ENCODE measurements at regions not wholly inside any gene's neighbourhood (a gene's known extent, or its start where the extent isn't known, plus 50 kb on each side); places are given as distances from the start of the nearest gene placed in this dataset.
"Not testable (repeated sequence)": the region's sequence is repeated elsewhere in the genome, so short reads cannot be mapped to it uniquely, and the experiment has no call there.

DNA sequence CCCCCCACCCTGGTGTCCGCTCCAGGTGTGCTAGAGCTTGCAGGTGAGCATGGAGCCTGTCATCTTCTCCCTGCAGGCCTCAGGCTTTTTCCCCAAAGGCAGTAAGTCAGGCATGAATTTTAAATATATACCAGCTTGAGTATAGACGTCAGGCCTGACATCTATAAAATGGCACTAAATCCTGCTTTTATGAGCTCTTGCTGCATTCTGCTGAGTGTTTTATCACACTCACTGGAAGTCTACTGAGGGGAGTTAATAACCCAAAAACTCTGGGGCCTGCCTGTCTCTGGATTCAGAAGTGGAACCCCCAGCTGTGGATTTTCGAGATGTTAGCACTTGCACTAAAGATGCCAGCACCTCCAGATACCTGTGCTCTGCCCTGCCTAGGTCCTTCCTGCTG is 133.4 kb upstream of the TOP1 start:
- no peak for DNase-seq

DNA sequence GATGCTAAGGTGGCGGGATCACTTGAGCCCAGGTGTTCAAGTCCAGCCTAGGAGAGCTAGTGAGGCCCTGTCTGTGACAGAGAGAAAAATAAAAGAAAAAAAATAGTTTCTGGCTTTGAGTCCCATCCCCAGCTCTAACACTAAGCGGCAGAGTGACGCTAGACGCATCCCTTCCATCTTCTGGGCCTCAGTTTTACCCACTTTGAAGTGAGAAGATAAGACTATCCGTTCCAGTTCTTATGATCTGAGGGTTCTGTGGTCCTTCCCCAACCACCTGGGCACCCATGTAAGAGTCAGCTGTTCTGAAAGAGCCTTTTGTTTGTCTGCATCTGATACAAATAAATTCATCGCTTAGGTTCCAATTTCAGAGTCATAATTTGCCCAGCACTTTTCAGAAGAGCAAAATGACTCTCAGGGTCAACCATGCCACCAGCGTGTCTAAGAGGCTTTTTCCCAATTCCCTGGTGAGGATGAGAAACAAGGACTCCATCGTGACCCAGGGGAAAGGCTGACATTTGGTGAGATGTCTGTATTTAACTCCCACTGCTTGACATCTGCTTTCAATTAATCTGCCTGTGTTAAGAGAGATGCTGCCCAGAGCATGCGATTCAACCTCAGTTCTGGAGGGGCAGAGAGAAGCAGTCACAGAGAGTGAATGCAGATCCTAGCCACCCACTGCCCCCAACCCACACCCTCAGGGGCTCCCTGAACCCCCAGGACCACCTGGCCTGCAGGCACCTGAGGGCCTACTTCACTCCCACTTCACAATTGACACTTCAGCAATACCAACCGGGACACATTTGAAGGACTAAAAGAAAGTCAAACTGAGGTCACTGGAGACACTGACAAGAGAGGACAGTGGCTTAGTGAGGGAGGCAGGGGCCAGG is 131.6 kb upstream of the TOP1 start:
- DNase-seq, result peak; percentile 48

DNA sequence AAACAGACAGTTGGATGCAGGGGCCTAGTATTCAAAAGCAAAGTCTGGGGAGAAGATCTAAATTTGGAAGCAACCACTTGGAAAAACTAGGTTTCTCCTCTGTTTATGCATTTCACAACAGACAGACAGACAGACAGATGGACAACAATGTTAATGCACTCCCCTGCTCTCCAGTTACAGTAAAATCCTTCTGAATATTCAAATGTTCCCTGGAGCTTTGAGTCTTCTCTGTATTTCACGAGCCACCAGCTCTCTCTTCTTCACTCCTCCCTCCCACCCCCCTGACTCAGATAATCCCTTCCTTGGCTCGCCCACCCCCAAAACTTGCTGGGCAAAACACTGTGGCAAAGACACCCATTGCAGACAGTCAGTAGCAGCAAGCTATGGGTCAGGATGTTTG is 129.3 kb upstream of the TOP1 start:
- DNase-seq, result no peak

DNA sequence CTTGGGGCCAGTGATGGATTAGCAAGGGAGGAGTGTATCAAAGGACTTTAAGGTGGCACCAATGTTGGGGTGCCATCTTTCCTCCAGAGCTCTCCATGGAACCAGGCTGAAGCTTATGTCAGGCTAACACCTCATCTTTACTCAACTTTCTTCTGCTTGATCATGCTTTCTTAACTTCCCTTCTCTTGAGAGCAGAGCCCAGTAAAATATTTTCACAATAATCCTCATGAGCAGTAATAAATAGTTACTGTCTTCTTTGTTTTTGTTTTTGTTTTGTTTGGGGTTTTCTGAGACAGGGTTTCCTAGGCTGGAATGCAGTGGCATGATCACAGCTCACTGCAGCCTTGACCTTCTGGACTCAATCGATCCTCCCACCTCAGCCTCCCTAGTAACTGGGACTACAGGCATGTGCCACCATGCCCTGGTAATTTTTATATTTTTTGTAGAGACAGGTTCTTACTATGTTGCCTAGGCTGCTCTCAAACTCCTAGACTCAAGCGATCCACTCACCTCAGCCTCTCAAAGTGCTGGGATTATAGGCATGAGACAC is 127.9 kb upstream of the TOP1 start:
- no peak for DNase-seq

DNA sequence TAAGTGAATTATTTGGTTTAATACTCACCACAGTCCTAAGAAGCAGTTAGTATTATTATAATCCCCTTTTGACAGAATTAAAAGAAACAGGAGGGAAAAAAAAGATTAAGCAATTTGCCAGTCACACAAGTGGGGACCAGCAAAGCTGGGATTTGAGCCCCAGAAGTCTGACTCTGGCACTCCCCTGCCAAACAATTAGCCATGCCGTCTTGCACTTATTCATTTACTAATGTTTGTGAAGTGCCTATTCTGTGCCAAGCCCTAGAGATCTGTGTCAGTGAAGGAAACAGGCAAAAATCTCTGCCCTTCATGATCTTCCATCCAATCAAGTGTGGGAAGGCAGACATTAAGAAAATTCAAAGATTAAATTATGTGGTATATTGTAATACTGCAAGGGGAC is 126.0 kb upstream of the TOP1 start:
- no peak for DNase-seq

DNA sequence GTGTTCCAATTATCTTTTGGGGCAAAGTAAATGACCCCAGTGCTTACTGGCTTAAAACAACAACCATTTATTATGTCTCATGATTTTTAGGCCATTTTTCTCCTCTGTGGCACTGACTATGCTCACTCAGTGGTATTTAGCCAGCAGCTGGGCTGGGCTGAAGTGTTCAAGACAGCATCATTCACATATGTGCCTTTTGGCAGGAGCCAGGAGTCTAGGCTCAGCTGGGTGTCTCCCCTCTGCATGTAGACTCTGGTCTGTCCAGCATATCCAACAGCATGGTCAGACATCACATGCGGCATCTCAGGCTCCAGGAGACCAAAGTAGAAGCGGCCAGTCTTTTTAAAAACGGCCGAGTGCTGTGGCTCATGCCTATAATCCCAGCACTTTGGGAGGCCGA is 120.3 kb upstream of the TOP1 start:
- DNase-seq, result no peak

DNA sequence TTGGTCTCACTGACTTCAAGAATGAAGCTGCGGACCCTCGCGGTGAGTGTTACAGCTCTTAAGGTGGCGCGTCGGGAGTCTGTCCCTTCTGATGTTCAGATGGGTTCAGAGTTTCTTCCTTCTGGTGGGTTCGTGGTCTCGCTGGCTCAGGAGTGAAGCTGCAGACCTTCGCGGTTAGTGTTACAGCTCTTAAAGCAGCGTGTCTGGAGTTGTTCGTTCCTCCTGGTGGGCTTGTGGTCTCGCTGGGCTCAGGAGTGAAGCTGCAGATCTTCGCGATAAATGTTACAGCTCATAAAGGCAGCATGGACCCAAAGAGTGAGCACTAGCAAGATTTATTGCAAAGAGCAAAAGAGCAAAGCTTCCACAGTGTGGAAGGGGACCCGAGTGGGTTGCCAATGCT is 119.1 kb upstream of the TOP1 start:
- DNase-seq, result not testable (repeated sequence)

DNA sequence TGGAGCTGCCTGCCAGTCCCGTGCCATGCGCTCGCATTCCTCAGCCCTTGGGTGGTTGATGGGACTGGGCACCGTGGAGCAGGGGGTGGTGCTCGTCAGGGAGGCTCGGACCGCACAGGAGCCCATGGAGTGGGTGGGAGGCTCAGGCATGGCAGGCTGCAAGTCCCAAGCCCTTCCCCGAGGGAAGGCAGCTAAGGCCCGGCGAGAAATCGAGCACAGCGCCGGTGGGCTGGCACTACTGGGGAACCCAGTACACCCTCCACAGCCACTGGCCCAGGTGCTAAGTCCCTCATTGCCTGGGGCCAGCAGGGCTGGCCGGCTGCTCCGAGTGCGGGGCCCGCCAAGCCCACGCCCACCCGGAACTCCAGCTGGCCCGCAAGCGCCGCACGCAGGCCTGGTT is 118.2 kb upstream of the TOP1 start:
- not testable (repeated sequence) for DNase-seq

DNA sequence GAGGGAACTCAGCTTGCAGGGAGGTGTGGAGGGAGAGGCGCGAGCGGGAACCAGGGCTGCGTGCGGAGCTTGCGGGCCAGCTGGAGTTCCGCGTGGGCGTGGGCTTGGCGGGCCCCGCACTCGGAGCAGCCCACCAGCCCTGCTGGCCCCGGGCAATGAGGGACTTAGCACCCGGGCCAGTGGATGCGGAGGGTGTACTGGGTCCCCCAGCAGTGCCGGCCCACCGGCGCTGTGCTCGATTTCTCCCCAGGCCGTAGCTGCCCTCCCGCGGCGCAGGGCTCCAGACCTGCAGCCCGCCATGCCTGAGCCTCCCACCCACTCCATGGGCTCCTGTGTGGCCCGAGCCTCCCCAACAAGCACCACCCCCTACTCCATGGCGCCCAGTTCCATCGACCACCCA is 117.5 kb upstream of the TOP1 start:
- DNase-seq, result not testable (repeated sequence)

DNA sequence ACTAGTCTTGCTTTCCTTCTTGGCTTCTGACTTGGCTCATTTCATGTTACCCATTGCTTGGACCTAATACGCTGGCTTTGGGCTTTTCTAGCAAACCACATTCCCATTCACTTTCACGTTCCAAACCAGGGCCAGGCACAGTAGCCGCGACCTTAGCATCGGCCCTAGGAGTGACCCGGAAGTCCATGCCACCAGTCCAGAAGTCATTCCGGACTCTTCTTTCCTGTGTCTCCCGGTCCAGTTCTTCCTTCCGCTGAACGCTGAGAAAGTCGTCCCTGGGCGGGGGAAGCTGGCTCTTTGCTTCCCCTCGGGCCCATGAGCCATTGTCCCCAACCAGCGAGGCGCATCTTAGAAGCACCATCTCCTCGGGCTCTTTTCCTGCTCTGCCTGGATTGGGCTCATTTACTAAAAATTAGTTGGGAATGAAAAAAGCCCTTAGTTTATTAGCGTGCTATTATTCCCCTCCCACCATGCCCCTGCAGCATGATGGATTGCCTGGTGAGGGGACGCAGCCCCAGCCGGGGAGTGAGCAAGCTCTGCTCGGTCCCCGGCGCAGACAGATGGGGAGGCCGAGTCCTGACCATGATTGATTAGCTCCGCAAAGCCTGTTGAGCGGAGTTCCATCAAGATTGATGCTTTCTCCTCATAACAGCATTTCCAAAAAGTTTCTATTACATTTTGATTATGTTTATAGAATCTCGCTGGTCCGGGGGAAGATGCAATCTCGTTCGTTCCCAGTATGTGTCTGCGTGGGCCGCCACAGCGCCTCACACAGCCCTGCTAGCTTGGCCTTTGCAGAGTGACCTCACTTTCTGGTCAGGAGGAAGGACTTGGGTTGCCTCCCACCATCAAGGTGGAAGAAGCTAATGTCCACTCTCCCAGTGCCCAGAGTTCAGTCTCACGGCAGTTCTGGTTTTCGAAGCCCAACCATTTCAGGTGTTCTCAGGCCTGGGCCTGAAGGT is 115.1 kb upstream of the TOP1 start:
- no peak for DNase-seq

DNA sequence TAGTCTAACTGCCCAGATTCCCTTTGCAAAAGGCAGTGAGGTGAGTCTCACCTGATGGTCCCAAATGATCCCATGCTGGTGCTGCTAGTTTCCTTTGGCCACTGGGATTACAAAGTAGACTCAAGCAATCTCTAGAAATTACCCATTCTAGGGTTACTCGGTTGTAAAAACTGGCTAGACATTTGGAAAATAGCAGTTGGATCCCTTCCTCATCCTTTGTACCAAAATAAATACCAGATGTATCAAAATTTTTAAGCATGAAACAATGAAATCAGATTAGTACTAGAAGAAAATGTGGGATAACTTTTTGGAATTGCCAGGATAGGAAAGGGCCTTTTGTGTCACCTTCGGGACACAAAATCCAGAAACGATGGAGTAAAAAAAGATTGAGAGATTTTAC is 112.9 kb upstream of the TOP1 start:
- no peak for DNase-seq

DNA sequence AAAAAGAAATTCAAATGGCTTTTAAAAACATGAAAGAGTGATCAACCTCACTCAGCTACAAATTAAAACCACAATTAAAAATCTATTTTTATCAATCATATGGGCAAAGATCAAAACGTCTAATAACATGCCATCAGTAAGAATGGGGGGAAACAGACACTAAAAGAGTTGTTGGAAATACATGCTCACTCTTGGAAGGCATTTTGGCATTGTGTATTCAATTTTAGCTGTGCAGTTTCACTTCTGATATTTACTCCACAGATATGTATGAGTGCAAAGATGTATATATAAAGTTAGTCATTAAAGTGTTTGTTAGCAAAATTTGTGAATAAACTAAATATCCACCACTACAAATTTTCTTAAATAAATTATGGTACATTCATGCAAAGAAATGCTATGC is 112.3 kb upstream of the TOP1 start:
- no peak for DNase-seq

DNA sequence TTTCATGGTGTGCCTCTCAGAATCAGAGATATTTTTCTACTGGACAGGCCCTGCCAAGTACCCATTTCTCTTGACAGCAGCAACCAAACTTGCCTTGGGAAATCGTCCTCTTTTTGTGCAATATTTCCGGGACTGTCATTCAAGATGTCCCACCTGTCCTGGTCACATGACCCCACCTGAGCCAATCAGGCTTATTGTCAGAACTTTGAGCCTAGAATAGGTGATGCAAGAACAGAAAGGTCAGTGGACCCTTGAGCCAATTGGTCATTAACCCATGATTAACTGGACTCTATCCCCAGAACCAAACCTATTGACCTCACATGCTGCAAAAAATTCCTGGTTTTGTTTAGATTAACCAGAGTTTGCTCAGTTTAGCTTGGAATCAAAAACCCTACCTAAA is 108.3 kb upstream of the TOP1 start:
- no peak for DNase-seq

DNA sequence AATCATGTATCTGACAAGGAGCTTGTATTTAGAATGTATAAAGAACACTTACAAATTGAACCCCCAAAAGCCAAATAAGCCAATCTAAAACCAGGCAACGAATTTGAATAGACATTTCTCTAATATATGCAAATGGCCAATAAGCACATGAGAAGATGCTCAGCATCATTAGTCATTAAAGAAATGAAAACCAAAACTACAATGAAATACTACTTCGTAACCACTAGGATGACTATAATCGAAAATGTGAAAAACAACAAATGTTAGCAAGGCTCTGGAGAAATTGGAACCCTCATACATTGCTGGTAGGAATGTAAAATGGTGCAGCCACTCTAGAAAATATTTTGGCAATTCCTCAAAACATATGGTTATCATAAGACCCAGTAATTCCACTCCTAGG is 105.8 kb upstream of the TOP1 start:
- DNase-seq, result no peak

DNA sequence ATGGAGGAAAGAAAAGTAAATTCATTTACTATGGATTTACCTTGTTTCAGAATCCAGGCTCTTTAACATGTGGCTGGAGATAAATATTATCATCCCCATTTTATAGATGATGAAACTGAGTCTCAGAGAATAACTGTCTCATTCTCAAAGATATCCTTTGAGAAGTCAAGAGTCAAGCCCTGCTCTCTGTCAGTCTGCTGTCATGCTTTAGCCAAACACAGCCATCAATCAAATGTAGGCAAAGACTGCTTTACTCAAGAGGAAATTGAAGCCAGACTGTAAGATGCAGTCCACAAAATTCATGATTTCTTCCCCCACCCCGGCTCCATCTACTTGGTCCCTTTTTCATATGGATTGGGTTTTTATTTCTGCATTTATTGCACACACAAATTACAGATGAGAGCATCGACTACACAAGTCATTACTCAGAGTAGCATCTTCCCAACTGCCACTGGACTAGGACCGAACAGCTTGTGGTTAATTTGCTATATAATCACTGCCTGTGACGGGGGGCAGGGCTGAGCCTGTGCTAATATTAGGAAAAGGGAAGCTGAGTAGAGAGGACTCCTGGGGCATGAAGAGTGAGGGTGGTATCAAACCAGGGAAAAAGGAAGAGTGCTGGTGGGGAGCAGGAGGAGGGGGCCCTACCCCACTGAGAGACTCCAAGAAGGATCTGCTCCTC is 102.7 kb upstream of the TOP1 start:
- no peak for DNase-seq

DNA sequence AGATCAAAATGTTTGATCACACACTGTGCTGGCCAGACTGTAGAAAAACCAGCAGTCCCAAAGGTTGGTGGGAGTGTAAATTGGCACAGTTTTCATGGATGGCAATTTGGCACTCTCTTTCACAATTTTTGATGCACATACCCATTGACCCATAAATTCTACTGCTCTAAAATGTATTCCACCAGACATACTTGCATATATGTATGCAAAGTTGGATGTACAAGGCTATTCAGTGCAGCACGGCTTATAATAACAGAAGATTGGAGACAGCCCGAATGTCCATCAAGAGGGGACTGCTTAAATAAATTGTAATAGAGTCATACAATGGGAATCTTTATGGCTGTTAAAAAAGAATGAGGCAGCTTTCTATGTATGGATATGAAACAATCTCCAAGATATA is 101.7 kb upstream of the TOP1 start:
- no peak for DNase-seq

DNA sequence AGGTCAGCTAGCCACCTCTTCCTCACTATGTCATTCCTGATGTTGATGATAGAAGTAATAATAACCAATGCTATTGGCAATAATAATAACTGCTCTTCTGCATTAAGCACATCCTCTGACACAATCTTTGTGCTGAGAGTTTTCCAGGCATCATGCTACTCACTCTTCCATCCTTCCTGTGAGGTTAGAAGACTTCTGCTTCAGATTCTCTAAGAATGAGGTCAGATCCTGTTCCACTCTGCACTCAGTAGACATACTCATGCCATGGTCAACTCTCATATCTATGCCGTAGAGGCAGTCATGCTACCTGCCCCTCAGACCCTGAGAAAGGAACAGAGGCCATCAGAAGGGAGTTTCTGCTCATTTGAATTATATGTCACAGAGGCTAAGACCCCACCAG is 98.1 kb upstream of the TOP1 start:
- no peak for DNase-seq

DNA sequence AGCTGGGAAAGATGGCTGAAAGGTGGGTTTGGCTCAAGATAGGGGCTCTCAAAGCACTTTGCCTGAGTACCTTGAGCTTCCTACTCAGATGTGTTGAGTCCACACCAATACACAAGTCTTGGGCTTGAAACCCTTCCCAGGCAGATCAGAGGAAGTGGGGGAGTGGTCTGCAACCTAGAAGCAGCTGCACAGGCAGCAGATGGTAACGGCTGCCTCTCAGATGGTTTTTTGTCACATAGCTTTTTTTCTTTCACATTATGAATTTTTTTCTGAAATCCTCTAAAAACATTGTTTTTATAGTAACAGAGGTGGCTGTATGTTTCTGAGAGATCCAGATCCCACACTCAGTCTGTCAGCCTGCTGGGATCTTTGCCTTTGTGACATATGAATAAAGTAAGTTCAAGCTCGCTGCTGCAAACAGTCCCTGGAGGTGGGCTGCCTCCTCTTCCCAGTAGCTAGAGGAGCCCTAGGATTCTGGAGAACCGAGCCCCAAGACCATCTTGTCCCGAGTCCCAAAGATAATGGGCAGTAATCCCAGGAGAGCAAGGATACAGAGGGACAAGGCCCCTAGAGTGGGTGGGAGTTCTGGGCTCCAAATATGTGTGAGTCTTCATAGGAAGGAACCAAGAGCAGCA is 97.1 kb upstream of the TOP1 start:
- DNase-seq, result no peak

DNA sequence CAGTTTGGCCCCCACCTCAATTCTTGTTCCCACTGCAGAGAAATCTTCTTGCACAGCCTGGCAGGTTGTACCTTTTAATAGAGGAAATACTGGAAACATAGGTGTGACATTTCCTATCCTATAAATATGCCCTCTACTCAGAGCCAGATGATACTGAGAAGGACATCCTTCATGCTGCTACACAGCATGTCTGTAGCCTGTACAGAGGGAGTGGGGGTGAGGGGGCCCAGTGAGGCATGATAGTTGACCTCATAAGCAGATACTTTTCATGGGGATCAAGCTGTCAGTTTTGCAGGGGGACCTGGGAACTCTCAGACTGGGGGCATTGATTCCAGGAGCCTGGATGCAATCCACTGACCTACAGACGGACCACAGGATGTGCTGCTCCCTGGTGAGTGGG is 96.2 kb upstream of the TOP1 start:
- no peak for DNase-seq

DNA sequence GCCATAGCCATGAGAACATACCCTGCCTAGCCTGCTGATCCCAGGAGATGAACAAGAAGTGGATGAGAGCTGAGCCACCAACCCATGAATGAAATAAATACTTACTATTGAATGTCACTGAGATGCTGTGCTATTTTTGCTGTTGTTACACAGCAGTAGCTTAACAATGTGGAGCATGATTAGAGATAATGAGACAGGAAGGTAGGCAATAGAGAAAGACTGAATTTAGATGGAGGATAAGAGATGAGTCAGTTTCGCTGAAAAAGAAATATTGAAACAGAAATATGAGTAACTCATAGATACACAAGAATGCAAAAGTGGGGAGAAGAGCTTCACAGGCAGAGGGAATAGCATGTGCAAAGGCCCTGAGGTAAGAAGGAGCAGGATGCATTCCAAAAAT is 94.9 kb upstream of the TOP1 start:
- no peak for DNase-seq

DNA sequence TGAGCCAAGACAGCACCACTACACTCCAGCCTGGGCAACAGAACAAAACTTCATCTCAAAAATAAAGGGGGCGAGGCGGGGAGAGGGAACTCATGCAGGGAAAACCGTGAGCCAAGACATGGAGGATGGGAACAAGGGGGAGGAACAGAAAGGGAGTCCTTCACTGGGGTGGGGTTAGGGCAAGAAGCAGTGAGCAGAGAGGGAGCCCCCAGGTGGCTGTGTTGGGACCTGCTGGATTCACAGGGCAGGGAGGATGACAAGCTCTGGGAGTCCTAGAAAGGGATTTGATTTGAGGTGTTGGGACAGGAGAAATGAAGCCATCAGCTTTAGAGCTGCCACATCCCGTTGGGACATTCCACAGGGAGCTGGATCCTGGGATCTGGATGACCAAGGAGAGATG is 90.6 kb upstream of the TOP1 start:
- no peak for DNase-seq

DNA sequence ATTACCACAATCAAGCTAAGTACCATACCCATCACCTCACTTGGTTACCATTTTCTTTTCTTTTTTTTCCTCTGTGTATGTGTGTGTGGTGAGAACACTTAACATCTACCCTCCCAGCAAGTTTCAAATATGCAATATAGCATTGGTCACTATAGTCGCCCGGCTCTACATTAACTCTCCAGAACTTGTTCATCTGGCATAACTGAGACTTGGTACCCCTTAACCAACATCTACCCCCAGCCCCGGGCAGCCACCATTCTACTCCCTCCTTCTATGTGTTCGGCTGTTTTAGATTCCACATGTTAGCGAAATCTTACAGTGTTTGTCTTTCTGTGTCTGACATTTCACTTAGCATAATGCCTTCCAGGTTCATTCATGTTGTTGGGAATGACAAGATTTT is 89.0 kb upstream of the TOP1 start:
- no peak for DNase-seq

Data from retina (tissue), 1 donor.